Lung microvascular endothelial cell (primary cell): ENCODE measurements at regions not wholly inside any gene's neighbourhood (a gene's known extent, or its start where the extent isn't known, plus 50 kb on each side); places are given as distances from the start of the nearest gene placed in this dataset.
"Not testable (repeated sequence)": the region's sequence is repeated elsewhere in the genome, so short reads cannot be mapped to it uniquely, and the experiment has no call there.

Source experiments
- DNase-seq, 2 donors: peaks; one replicate each; pipeline versions ENCODE4 v3.0.0 to v3.0.0-alpha.2; 2010; ENCODE audit warnings: low read depth in 2 of 2

DNA sequence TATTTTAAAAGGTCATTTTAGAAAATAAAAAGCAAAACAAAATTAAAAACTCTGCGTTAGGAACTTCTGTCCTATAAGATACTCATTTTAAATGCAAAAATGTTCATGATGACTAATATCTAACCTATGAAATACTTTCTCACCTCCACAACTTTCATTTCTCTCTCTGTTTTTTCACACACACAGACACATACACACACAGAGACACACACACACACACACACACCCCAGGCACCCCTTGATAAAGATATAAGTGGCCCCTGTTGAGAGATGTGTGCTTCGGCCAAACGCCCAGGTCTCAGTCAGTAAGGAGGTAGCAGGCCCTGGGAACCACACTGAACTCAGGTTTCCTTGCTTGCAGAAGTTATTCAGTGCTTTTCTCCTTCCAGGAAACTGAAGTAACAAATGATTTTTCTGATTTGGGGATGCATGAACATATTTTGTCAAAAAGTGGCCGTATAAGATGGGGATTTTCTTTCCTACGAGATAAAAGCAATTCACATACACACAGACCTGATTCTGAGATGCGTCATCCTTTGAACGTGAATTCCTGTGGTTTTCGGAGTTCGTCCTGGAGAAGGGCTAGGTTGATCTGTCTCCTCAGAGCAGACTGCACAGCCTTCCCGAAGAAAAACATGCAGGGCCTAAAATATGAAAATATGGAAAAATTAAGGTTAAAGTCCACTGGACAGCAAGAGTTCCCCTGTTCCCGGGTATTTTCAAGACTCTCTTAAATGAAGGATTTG, 306.8 kb upstream of the FOXQ1 start:
- DNase-seq, result no peak

DNA sequence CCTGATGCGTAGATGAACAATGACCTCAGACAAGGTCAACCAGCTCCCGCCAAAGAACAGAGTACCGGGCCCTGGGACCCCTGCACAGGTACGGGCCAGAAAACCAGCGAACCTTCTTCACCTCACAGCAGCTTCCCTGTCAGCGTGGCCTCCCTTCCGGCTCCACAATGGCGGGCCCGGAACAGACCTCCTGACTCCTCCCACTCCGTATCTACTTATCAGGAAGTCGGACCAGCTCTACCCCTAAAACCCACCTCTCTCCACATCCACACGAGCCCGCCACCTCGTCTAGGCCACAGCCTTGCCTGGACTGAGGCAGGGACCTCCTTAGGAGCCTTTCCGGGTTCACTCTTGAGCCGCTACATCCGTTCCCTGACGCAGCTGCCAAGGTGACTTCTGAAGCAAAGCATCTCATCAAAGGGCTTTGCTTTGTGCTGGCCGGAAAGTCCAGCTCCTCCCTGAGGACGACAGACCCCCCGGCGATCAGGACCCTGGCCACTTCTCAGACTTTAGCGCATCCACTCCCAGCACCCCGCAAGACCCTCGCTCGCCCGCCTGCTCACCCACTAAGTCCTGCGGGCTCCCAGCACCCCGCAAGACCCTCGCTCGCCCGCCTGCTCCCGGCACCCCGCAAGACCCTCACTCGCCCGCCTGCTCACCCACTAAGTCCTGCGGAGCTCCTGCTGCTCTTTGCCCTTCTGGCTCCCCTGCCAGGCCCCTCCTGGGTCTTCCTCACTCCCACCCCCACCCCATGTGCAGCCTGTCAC, 308.3 kb upstream of the FOXQ1 start:
- DNase-seq, result no peak

DNA sequence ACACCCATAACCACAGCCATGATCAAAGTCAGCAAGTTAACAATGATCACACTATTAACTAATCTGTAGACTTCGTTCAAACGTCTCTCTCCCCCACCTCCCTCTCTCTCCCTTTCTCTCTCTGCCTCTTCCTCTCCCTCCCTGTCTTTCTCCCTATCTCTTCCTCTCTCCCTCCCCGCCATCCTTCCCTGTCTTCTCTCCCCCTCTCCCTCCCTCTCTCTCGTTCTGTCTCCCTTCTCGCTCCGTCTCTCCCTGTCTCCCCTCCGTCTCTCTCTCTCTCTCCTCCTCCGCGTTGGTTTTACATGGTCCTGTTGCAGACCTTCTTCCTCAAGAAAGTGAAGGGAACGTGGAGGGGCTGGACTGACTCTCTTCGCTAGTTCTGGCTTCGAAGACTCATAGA, 308.9 kb upstream of the FOXQ1 start:
- DNase-seq, result no peak

DNA sequence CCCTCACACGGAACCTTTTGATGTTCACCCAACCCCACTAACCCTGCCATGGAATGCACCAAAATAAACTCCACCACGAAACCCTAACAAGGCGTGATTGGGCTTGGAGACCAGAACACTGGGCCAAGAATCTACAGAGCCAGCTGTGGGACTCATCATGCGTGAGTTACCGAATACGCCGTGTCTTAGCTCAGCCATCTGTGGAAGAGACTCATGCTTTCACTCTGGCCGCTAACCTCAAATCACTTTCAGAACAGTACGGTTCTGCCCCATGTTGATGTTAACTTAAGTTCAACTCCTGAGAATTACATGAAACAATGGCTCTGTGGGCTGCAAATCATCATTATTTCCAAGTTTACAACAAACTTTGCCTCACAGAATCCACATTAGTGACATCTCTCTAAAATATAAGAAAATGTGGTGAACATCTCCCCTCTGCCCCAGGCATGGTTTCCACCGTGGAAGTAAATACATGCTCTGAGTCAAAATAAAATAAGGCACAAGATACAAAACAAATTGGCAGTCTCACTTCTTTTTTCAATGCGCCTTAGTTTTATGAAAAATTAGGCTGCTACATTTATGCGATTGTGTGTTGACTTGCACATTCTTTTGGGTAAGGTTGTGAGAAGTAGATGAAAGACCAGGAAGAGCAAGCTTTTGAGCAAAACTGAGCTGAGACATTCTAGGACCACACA, 308.9 kb upstream of the EXOC2 start:
- no peak for DNase-seq

DNA sequence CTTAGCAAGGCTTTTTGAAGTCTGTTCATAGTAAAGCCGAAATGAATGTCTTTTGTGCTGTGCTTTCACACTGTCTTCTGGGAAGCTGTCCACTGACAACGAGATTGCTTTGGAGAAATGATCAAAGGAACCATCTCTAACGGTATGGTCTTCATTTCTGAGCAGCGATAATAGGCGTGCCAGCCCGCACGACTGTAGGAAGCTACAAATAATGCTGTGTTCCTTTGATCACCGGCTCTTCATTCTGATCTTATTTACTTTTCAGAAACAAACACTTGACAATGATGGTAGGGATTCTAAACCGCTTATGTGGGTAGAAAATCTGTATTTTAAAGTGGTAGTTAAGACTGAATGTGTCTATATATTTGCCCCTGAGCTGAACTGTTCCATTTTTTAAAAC, 306.6 kb upstream of the EXOC2 start:
- no peak for DNase-seq

DNA sequence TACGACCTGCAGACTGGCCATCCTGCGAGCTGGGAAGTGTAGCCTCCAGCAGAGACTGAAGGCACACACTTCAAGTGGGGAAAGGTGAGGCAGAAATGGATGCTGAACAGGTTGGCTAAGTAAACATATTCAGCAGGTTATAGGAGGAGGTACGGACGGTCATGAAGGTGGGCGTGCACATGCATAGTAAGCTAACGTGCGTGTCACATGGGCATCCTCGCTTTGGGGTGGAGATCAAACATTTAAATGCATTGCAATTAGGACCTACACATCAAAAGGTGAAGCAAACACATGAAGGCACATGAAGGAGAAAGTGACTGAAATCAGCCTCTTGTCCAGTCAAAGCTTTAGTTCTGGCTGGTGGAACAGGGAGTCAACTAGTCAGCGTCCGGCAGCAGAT, 305.6 kb upstream of the EXOC2 start:
- DNase-seq, result no peak

DNA sequence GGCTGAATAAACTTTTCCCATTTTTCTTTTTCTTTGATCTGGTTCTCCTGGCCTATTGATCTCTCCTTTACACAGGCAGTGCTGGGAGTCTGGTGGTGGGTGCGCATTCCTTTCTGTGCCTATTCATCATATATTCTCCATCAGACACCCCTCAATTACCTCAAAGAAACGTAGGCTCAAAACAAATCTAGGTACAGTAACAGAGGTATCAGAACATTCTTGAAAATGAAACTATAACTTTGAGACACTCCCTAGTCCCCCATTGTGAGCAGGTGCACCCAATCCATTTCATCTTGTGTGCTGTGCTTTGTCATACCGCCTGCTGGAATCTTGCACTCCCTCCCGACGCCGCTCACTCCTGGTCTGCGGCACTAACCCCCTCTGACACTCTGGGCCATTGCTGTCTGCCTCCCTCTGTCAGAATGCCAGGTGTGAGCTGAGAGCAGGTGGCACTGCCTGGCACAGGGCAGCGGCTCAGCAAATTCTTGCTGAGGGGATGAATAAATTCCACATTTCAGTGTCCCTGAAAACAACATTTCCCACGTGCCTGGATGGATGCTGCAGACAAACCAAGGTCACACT, 303.4 kb upstream of the EXOC2 start:
- no peak for DNase-seq

DNA sequence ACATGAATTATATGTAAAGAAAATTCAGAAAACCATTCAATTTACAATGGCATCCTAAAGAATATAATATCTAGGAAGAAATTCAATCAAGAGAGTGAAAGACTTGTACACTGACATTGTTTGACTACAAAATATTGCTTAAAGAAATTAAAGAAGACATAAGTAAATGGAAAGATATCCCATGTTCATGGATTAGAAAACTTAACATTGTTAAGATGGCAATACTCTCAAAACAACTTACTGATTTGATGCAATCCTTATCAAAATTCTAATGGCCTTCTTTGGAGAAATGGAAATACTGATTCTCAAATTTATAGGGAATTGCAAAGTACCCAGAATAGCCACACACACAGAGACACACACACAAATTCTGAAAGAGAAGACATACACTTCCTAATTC, 298.3 kb upstream of the EXOC2 start:
- DNase-seq, result no peak

DNA sequence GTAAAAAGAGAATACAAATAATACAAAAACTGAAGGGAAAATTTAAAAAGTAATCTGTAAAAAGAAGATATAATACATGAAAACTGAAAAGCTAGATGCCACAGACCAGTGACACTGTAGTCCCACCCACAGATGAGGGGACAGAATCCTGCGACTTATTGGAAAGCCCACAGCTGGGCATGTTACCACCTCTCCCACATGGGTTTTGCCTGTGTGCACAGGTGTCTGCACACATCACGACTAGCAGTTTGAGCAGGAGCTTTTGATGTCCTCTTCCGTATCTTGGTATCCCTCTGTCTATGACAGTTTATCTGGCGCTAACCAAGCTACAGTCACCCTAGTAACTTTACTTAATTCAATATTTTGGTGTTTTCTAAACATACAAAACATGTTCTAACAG, 291.1 kb upstream of the EXOC2 start:
- DNase-seq, result no peak

DNA sequence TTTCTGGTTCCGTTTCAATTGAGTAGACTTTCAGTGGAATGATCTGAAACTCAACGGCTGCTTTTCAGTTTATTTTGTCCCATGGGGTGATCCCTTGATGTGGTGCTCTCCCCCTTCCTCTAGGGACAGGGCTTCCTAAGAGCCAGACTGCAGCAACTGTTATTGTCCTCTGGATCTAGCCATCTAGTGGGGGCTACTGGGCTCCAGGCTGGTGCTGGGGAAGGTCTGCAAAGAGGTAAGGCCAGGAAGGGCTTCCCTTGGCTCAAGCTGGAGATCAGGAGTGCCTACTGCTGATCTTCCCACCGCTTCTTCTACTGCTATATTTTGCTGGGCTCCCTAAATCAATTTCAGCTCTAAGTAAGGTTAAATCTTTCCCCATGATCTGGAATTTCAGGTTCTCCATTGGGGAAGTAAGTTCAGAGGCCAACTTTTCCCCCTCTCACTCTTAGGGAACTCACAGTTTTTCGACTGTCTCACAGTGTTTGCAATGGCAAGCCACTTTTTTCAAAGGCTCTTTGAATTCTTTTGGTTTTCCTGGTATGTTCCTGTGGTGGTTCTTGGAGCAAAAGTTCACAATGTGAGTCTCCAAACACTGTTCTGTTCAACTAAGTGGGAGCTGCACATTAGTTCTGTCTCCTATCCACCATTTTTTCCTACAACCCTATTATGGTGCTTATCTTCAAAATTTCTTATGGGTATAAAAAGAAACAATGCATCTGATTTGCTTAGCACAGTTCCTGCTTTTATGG, 286.2 kb upstream of the EXOC2 start:
- no peak for DNase-seq

DNA sequence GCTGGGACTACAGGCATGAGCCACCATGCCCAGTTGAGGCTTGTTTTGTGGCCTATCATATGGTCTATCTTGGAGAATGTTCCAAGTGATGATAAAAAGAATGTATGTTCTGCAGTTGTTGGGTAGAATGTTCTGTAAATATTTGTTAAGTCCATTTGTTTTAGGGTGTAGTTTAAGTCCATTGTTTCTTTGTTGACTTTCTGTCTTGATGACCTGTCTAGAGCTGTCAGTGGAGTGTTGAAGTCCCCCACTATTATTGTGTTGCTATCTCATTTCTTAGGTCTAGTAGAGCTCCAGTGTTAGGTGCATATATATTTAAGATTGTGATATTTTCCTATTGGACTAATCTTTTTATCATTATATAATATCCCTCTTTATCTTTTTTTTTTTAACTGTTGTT, 284.3 kb upstream of the EXOC2 start:
- DNase-seq, result not testable (repeated sequence)

DNA sequence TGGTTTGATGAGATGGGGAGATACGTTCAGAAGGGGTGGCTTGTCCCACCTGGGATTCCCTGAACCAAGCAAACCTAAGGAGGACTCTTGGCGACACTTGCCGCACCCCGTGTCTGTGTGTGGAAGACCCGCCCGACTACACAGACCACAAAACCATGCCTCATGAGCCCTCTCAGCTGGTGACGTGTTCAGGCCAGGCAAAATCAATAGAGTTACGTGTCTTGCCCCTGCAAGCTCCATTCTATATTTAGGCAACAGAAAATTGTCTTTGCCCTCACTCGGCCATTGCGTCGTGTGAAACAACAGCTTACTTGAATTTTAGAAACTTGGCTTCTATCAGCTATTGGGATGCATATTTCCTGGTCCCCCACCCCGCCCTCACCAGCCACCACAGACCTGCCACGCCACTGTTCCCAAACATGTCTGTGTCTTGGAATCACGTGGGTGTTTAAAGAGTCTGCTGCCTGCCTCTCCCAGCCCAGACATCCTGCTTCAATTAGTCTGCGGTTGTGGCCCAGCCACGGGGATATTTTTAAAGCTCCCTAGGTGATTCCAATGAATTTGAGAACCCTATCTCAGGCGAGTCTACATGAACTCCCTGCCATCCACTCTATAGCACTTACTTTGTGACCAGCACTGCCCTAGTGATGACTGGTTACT, 279.2 kb upstream of the EXOC2 start:
- DNase-seq, result no peak

DNA sequence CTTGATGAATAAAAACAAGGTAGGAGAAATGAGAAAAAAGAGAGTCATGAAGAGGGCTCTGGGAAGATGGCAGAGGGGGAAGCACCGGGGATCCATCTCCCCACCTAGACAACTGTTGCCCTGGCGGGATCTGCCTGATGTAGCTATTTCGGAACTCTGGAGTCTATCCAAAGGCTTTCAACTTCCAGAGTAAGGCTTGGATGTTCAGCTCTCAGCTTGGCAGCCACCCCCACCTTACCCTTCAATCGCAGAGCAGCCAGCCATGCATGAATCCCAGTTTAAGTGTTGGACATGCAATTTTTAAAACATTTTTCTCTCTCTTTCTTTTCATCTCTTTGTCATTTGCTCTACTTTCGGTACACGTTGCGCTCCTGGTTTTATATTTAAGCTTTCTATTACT, 275.9 kb upstream of the EXOC2 start:
- no peak for DNase-seq

DNA sequence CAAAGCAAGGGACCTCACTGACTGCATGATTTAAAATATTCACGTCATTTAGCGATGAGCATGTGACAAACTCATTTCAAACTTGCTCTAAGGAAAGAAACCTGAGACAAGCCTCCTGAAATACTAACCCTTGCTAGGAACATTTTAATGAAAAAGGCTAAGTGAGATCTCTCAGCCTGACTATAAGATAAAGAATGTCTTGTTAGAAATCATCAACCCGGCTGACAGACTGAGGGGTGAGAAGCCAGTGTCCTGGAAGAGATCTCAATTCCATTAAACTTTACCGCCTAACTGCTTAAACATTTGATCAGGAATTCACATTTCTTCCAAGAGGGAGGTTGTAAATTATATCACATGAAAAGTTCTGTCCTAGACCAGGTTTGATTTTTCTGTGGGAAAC, 274.8 kb upstream of the EXOC2 start:
- DNase-seq, result no peak

DNA sequence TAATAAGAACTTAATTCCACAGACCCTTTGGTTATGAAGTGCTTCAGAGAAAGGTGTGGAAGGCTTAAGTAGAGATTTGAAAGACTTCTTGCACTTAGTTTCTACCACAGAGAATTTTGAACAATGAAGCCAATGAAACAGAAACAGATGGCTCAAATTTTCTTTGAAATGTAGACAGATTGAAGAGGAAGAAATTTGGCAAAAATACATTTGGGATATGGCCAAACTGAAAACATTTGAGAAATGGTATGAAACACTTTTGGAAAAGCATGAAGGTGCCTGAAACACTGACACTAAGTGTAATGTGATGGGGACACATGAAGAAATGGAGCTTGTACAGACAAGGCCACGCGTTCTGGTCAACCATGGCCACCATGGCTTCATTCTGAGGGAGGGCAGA, 272.4 kb upstream of the EXOC2 start:
- DNase-seq, result no peak

DNA sequence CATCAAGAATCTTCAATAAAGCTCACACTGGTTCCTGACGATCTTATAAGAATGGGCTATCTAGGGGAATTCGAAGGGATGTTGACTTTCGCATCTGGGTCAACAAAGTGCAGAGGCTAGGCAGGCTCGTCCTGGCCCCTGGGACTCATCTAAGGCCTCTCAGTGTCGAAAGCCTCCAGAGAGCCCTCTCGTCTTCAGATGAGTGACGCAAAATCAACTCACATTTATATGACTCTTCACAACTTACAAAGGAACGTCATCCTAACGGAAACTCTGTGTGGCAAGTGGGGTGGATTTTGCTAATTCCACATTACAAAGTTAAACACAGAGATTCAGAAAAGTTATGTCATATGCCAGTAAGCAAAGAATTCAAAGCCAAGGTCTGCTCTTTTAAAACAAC, 270.5 kb upstream of the EXOC2 start:
- DNase-seq, result no peak

DNA sequence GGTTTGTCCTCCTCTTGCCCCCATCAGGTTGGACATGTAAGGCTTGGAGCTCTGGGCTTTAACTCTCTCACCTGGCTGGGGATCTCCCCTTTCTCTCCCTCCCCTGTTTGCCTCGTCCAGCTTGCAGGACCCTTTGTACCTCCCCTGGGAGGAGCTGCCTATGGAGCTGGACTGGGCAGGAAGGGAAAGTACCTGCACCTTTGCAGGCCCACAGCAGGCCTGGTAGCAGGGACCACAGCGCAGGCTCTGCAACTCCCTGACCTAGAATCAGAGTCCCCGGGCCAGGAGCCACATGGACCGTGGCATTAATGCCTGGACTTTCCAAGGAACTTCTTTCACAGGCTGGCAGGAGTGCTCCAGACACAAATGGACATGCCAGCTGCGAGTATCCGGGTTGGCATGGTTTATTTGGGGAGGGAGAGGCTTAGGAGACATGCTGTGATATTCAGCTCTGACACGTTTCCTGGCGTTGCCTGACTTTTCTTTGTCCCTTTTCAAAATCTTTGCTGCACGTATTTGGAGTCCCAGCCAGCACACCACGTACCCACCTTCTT, 268.5 kb upstream of the EXOC2 start:
- DNase-seq, result no peak

DNA sequence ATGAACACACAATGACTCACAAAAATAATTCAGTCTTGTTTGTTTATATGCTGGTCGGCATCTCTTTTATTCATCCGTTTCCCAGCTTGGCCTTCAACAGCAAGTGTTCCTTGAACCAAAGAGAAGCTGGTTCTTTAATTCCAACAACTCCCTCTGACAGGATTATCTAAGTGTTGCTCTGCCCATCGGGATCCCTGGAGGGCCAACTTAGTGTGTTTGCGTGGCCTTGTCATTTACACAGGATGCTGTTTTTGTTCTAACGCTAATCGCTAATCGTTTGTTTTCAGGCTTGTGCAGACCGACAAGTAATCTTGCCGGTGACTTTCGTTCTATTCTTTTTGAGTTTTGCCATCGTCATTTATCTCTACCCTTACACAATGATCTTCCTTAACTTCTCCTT, 267.4 kb upstream of the EXOC2 start:
- no peak for DNase-seq

DNA sequence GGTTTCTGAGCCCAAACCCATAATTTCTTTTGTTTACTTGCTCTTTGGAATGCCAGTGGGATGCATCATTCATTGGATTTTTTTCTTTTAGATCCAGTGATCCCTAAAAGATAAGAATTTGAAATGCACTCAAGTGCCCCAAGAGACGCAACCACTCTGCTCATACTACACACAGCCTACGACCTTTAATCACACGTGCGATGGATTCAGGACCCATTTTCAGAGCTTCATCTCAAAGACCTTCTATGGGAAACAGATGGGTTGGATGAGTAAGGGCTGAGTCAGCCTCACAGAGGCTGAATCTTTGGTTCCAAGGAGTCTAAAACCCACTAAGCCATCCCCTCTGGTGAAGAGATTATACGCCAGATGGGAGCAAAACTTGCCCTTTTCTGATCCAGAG, 265.5 kb upstream of the EXOC2 start:
- no peak for DNase-seq

DNA sequence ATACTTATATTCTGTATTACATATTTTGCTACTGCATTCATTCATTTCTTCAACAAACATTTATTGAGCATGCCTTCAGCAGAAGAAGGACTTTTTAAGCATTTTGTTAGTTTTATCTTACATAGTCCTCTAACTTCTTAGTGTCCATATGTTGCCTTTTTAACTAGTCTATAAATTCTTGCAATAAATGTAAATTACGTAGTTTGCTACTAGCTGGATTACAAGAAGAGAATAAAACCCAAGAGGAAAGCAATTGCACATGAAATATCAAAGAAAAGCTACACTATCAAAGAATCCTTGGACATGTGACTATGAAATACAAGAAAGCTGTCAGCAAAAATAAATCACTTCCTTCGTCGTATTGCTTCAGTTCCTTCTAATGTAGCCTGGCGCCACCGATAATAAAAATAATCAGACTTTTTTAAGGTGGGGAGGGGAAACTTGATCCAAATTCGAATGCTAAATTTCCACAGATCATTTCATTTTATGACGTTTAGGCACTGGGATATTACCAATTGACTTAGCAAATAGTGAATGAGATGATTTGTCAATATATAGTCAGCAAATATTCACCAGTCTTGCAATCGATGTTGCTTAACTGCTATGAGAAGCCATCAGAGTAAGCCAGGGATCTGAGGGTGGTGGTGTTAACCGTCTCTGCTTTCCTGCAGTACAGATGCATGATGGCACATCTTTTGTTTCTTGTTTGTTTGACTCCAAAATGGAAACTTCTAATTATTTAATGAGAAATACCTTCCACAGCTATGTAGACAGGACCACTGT, 258.7 kb upstream of the EXOC2 start:
- no peak for DNase-seq
